MCF 10A (cell line): ENCODE measurements at regions not wholly inside any gene's neighbourhood (a gene's known extent, or its start where the extent isn't known, plus 50 kb on each side); places are given as distances from the start of the nearest gene placed in this dataset.

ENCODE experiments used
- BruUV-seq: library from RNA; stranded (reverse); fragments of 400-500 nt; replicated peaks from 2 replicates; lab custom pipeline; 2021; lab: Mats Ljungman, UMichigan
- CTCF ChIA-PET: fragments of 300-600 bp; sonication (Branson Sonifier 250); formaldehyde crosslinking; extraction: SDS; loops from one replicate; lab custom pipeline; 2021; ENCODE audit warnings: antibody characterized with exemption, inconsistent platforms; lab: Yijun Ruan, JAX
- POLR2A ChIA-PET: fragments of 300-600, 350-650 bp; sonication (Branson Sonifier 250); formaldehyde crosslinking; extraction: SDS; loops from one replicate; lab custom pipeline; 2020; ENCODE audit warnings: antibody characterized with exemption, inconsistent platforms; lab: Yijun Ruan, JAX
- DNase-seq: peaks from one replicate; pipeline ENCODE4 v3.0.0-alpha.2; 2018; ENCODE audit not compliant: unreplicated experiment
- H3K27ac Mint-ChIP-seq: one replicate; pipeline ENCODE4 v1.8.0; 2022; ENCODE audit warnings: mild to moderate bottlenecking, low read depth, mixed read lengths; ENCODE audit not compliant: unreplicated experiment
- H3K27me3 Mint-ChIP-seq: one replicate; pipeline ENCODE4 v1.8.0; 2022; ENCODE audit warnings: mixed read lengths; ENCODE audit not compliant: insufficient read depth, unreplicated experiment
- H3K36me3 Mint-ChIP-seq: one replicate; pipeline ENCODE4 v1.8.0; 2022; ENCODE audit warnings: mild to moderate bottlenecking, moderate library complexity, mixed read lengths; ENCODE audit not compliant: insufficient read depth, unreplicated experiment
- H3K4me1 Mint-ChIP-seq: one replicate; pipeline ENCODE4 v1.8.0; 2022; ENCODE audit warnings: mixed read lengths; ENCODE audit not compliant: insufficient read depth, unreplicated experiment
- H3K4me3 Mint-ChIP-seq: one replicate; pipeline ENCODE4 v1.8.0; 2022; ENCODE audit warnings: mild to moderate bottlenecking, moderate library complexity, mixed read lengths; ENCODE audit not compliant: unreplicated experiment
- H3K9me3 Mint-ChIP-seq: one replicate; pipeline ENCODE4 v1.8.0; 2022; ENCODE audit warnings: mixed read lengths; ENCODE audit not compliant: unreplicated experiment
- CTCF ChIP-seq: fragments of 200-600 bp; IDR thresholded peaks from one replicate; pipeline ENCODE4 v1.8.0; 2022; ENCODE audit warnings: antibody characterized with exemption, mild to moderate bottlenecking; ENCODE audit not compliant: unreplicated experiment
- intact Hi-C: fragments of 100-400 bp; cut with micrococcal nuclease; formaldehyde crosslinking; loops from 2 replicates; pipeline ENCODE4 v1.14.1; 2022

DNA sequence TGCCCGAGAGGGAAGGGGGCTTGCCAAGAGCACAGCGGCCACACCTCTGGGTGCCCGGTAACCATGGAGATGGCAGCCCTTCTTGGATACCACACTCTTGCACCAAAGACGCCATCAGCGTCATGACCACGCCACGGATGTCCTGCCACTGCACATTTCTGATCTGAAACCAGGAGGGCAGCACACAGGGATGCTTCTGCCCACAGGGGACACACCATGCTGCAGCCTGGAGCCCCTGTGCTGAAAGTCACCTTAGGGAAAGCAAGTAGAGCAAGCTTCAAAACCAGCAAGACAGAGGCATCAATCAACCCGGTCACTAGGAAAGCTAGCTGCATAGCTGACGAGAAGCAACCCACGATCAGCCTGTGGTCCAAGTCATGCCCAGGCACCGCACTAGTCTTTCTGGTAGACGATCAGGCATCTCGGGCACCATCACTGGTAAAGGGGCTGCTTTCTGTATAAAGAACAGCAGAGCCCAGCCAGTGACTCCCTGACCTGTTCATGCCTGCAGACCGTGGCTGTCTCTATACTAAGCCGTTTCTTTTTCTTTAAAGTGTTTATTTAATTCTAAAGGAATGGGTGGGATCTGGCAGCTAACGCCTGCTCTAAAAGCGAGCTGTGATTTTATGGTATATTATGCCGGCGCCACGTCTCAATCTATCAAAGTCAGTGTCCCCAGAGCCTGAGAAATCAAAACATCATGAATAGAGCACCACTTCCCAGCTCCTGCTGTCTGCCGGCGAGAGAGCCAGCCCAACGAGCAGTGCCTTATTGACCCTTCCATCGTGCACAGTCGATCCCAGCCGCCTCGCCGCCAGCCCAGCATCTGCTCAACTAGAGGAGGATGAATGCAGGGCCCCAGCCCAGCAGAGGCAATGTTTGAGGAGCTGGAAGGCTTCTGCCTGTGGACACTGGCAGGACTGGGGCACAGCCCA lies 244.7 kb downstream of the RBFOX3 start:
- POLR2A ChIA-PET, result no interaction called here

GRCh38 chr17:79365351-79365750 lies 245.5 kb downstream of the RBFOX3 start:
- CTCF ChIA-PET, result interaction anchor here (0.6 kb wide), 1 partner anchor 455 kb away, joined by 3 read pairs; no protein-coding TSS in a partner anchor
- POLR2A ChIA-PET, result no interaction called here
- TF ChIP-seq CTCF, result no peak

More for the DNA sequence above, 244.7 kb downstream of the RBFOX3 start:
- Mint-ChIP-seq H3K9me3 (no peaks in the 10 kb centered on the region), H3K27me3 (peaks cover 99% of the 10 kb centered on the region), H3K36me3 (no peaks in the 10 kb centered on the region), H3K27ac (no peak overlapping the region), H3K4me1 (no peaks in the 10 kb centered on the region), H3K4me3 (no peak overlapping the region)
- no TSS peak for BruUV-seq
- DNase-seq, result no peak
- no peak for TF ChIP-seq CTCF
- CTCF ChIA-PET, result interaction anchor here (0.6 kb wide), 1 partner anchor 280 kb away, joined by 3 read pairs; no protein-coding TSS in a partner anchor
- intact Hi-C loops, result no loop called here

GRCh38 chr17:79364315-79365094 lies 246.3 kb downstream of the RBFOX3 start:
- H3K9me3 Mint-ChIP-seq, result no peaks in the 10 kb centered on the region

More at GRCh38 chr17:79365351-79365750, 245.5 kb downstream of the RBFOX3 start:
- Mint-ChIP-seq H3K27me3 (peaks cover 99% of the 10 kb centered on the region), H3K27ac (no peak overlapping the region), H3K36me3 (no peaks in the 10 kb centered on the region), H3K9me3 (no peaks in the 10 kb centered on the region), H3K4me3 (no peak overlapping the region), H3K4me1 (no peaks in the 10 kb centered on the region)
- no peak for DNase-seq
- intact Hi-C loops, result no loop called here
- no TSS peak for BruUV-seq

More at GRCh38 chr17:79364315-79365094, 246.3 kb downstream of the RBFOX3 start:
- H3K4me1 Mint-ChIP-seq, result no peaks in the 10 kb centered on the region
- ChIA-PET POLR2A (no interaction called here), CTCF (interaction anchor here (0.6 kb wide), 1 partner anchor 454 kb away, joined by 3 read pairs; no protein-coding TSS in a partner anchor)
- no TSS peak for BruUV-seq
- no peak for DNase-seq
- no peak for TF ChIP-seq CTCF
- no peak overlapping the region for H3K4me3 Mint-ChIP-seq
- no peak overlapping the region for H3K27ac Mint-ChIP-seq
- intact Hi-C loops, result no loop called here
- peaks cover 99% of the 10 kb centered on the region for H3K27me3 Mint-ChIP-seq
- no peaks in the 10 kb centered on the region for H3K36me3 Mint-ChIP-seq
